HCT116 (cell line): ENCODE measurements at regions not wholly inside any gene's neighbourhood (a gene's known extent, or its start where the extent isn't known, plus 50 kb on each side); places are given as distances from the start of the nearest gene placed in this dataset.

Source experiments
- CEBPB ChIP-seq: IDR thresholded peaks from 2 replicates; pipeline ENCODE4 v1.6.1; 2012; ENCODE audit warnings: low read depth
- EZH2 ChIP-seq: fragments of 200-600 bp; sonication (generic); IDR thresholded peaks from 2 replicates; pipeline ENCODE4 v1.6.1; 2017; ENCODE audit warnings: antibody characterized with exemption, mixed run types
- EZH2phosphoT487 ChIP-seq: fragments of 200-600 bp; IDR thresholded peaks from 2 replicates; pipeline ENCODE4 v1.6.1; 2018; ENCODE audit warnings: antibody characterized with exemption, borderline replicate concordance
- JUND ChIP-seq: IDR thresholded peaks from 2 replicates; pipeline ENCODE4 v1.6.1; 2012
- POLR2A ChIP-seq: IDR thresholded peaks from 2 replicates; pipeline ENCODE4 v1.7.0; 2011; ENCODE audit warnings: borderline replicate concordance; ENCODE audit not compliant: insufficient read depth, insufficient read length; ENCODE audit errors: extremely low read depth
- POLR2AphosphoS5 ChIP-seq: IDR thresholded peaks from 2 replicates; pipeline ENCODE4 v1.6.1; 2011; ENCODE audit warnings: mild to moderate bottlenecking, low read depth, low read length, moderate library complexity
- RAD21 ChIP-seq: IDR thresholded peaks from 2 replicates; pipeline ENCODE4 v1.6.1; 2012; ENCODE audit warnings: low read depth, mild to moderate bottlenecking
- SIN3A ChIP-seq: IDR thresholded peaks from 2 replicates; pipeline ENCODE4 v1.6.1; 2012; ENCODE audit warnings: low read depth
- SP1 ChIP-seq: IDR thresholded peaks from 2 replicates; pipeline ENCODE4 v1.6.1; 2012; ENCODE audit warnings: low read depth
- YY1 ChIP-seq: IDR thresholded peaks from 2 replicates; pipeline ENCODE4 v1.6.1; 2011; ENCODE audit warnings: low read length, low read depth, moderate library complexity, mild to moderate bottlenecking; ENCODE audit not compliant: insufficient replicate concordance; ENCODE audit errors: extremely low read depth
- ZNF274 ChIP-seq: fragments of 200-500 bp; sonication (Bioruptor generic); IDR thresholded peaks from 2 replicates; pipeline ENCODE4 v1.6.1; 2014; ENCODE audit warnings: mild to moderate bottlenecking, low read depth, low read length, inconsistent platforms
- TF ChIP-seq, protein P1 (sequence below), 3 experiments: fragments of 200-600 bp in 1 of 3; sonication (generic) in 1 of 3; IDR thresholded peaks in 2 of 3; conservative IDR thresholded peaks in 1 of 3; 2 replicates each; pipeline ENCODE4 v1.5.1; 2012 to 2017; ENCODE audit warnings: low read depth in 2 of 3, low read length in 2 of 3, antibody characterized with exemption in 1 of 3, borderline replicate concordance in 1 of 3, control low read depth in 1 of 3, mild to moderate bottlenecking in 1 of 3, mixed read lengths in 1 of 3, mixed run types in 1 of 3, moderate library complexity in 1 of 3; ENCODE audit not compliant: insufficient read depth in 1 of 3
- TF ChIP-seq, protein P2 (sequence below): IDR thresholded peaks from 2 replicates; pipeline ENCODE4 v1.6.1; 2012
- TF ChIP-seq, protein P3 (sequence below): IDR thresholded peaks from 2 replicates; pipeline ENCODE4 v1.6.1; 2012; ENCODE audit warnings: low read depth

DNA sequence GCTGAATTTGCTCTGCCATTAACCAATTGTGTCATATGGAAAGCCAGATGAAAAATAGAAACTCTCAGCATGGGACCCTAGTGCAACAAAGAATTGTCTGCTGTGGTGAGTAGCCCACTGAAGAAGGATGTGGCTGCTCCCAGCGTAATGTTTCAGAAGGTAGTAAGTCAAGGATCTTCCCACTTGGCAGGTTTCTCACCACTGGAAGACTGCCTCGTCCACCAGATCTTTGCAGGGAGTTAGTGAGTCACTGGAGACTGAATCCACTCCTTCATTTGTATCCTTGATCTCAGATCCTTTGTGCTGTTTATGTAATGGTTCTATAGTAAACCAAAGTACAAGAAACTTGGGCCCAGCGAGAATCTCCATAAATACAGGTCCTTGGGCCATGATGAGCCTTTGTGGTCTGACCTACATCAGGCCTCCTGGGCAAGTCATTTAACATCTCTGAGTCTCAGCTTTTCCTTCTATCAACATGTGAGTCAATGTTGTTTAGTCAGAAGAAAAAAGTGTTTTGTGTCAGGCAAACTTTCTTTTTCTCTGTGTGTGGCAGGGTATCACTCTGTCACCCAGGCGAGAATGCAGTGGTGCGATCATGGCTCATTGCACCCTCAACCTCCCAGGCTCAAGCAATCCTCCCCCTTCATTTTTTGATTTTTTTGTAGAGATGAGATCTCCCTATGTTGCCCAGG lies 78.0 kb upstream of the CCDC160 start:
- TF ChIP-seq, protein P1, sequence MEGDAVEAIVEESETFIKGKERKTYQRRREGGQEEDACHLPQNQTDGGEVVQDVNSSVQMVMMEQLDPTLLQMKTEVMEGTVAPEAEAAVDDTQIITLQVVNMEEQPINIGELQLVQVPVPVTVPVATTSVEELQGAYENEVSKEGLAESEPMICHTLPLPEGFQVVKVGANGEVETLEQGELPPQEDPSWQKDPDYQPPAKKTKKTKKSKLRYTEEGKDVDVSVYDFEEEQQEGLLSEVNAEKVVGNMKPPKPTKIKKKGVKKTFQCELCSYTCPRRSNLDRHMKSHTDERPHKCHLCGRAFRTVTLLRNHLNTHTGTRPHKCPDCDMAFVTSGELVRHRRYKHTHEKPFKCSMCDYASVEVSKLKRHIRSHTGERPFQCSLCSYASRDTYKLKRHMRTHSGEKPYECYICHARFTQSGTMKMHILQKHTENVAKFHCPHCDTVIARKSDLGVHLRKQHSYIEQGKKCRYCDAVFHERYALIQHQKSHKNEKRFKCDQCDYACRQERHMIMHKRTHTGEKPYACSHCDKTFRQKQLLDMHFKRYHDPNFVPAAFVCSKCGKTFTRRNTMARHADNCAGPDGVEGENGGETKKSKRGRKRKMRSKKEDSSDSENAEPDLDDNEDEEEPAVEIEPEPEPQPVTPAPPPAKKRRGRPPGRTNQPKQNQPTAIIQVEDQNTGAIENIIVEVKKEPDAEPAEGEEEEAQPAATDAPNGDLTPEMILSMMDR (IDR thresholded peaks at IDR 0.05 in 2 of 3, conservative IDR thresholded peaks at IDR 0.05 in 1 of 3; ENCODE audit: borderline replicate concordance in 1 of 3, insufficient read depth in 1 of 3, low read depth in 2 of 3, low read length in 2 of 3), result no peak
- no peak for TF ChIP-seq POLR2A
- no peak for TF ChIP-seq YY1
- no peak for TF ChIP-seq SIN3A
- TF ChIP-seq ZNF274, result no peak
- TF ChIP-seq RAD21, result no peak
- TF ChIP-seq, protein P2, sequence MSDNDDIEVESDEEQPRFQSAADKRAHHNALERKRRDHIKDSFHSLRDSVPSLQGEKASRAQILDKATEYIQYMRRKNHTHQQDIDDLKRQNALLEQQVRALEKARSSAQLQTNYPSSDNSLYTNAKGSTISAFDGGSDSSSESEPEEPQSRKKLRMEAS, result no peak
- no peak for TF ChIP-seq POLR2AphosphoS5
- no peak for TF ChIP-seq SP1
- TF ChIP-seq JUND, result no peak
- no peak for TF ChIP-seq EZH2
- TF ChIP-seq CEBPB, result no peak
- TF ChIP-seq, protein P3, sequence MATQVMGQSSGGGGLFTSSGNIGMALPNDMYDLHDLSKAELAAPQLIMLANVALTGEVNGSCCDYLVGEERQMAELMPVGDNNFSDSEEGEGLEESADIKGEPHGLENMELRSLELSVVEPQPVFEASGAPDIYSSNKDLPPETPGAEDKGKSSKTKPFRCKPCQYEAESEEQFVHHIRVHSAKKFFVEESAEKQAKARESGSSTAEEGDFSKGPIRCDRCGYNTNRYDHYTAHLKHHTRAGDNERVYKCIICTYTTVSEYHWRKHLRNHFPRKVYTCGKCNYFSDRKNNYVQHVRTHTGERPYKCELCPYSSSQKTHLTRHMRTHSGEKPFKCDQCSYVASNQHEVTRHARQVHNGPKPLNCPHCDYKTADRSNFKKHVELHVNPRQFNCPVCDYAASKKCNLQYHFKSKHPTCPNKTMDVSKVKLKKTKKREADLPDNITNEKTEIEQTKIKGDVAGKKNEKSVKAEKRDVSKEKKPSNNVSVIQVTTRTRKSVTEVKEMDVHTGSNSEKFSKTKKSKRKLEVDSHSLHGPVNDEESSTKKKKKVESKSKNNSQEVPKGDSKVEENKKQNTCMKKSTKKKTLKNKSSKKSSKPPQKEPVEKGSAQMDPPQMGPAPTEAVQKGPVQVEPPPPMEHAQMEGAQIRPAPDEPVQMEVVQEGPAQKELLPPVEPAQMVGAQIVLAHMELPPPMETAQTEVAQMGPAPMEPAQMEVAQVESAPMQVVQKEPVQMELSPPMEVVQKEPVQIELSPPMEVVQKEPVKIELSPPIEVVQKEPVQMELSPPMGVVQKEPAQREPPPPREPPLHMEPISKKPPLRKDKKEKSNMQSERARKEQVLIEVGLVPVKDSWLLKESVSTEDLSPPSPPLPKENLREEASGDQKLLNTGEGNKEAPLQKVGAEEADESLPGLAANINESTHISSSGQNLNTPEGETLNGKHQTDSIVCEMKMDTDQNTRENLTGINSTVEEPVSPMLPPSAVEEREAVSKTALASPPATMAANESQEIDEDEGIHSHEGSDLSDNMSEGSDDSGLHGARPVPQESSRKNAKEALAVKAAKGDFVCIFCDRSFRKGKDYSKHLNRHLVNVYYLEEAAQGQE, result no peak
- TF ChIP-seq EZH2phosphoT487, result no peak
